HepG2 (cell line): ENCODE measurements at regions not wholly inside any gene's neighbourhood (a gene's known extent, or its start where the extent isn't known, plus 50 kb on each side); places are given as distances from the start of the nearest gene placed in this dataset.

Experiments used
- ATAC-seq: fragments of 200-7000 bp; cut with Tn5 transposase; 3 replicates; pipeline ENCODE4 v1.9.1; 2020; ENCODE audit warnings: mild to moderate bottlenecking, moderate library complexity
- BruUV-seq: library from RNA; stranded (reverse); fragments of 400-500 nt; replicated peaks from 2 replicates; lab custom pipeline; 2021; lab: Mats Ljungman, UMichigan
- CTCF ChIA-PET: fragments of 300-600 bp; formaldehyde crosslinking; extraction: SDS; loops from one replicate; lab custom pipeline; 2021; ENCODE audit warnings: low total read pairs, inconsistent platforms, low intra/inter-chr PET ratio; lab: Yijun Ruan, JAX
- POLR2A ChIA-PET: fragments of 350-600 bp; sonication (Branson Sonifier 250); formaldehyde crosslinking; loops from one replicate; lab custom pipeline; 2020; ENCODE audit warnings: antibody characterized with exemption, inconsistent platforms; lab: Yijun Ruan, JAX
- DNase-seq: peaks from one replicate; pipeline ENCODE4 v3.0.0-alpha.2; 2015; ENCODE audit warnings: low spot score
- FAIRE-seq: peaks from 3 replicates; lab custom pipeline; 2011; peaks lifted over from hg19 to GRCh38; lab: Jason Lieb, UNC
- H2AFZ ChIP-seq: one replicate; pipeline ENCODE4 v1.6.1; 2011; ENCODE audit warnings: low read length, inconsistent platforms
- H3K27ac ChIP-seq: fragments of 300-600 bp; 3 replicates; pipeline ENCODE4 v1.8.0; 2011; ENCODE audit warnings: mixed run types, mild to moderate bottlenecking, mixed read lengths, low read length, inconsistent platforms; ENCODE audit not compliant: insufficient read depth; ENCODE audit errors: extremely low read length
- H3K27me3 ChIP-seq, 2 experiments: fragments of 200-600 bp in 1 of 2; 2 replicates in 1 of 2; 3 replicates in 1 of 2; pipeline versions ENCODE4 v1.6.0 to v1.8.0; 2011; ENCODE audit warnings: low read length in 2 of 2, mild to moderate bottlenecking in 2 of 2, moderate library complexity in 2 of 2, inconsistent platforms in 1 of 2; ENCODE audit not compliant: insufficient read depth in 2 of 2, control insufficient read depth in 1 of 2
- H3K36me3 ChIP-seq, 2 experiments: fragments of 200-600 bp in 1 of 2; replicated peaks in 1 of 2; 2 replicates in 1 of 2; 3 replicates in 1 of 2; pipeline versions ENCODE4 v1.5.1 to v1.8.0; 2011; ENCODE audit warnings: low read length in 2 of 2, inconsistent platforms in 1 of 2; ENCODE audit not compliant: insufficient read depth in 2 of 2, control insufficient read depth in 1 of 2
- H3K4me1 ChIP-seq: 2 replicates; pipeline ENCODE4 v1.5.1; 2012; ENCODE audit warnings: low read length, inconsistent platforms; ENCODE audit not compliant: insufficient read depth
- H3K4me2 ChIP-seq: 2 replicates; pipeline ENCODE4 v1.6.0; 2011; ENCODE audit warnings: low read depth, low read length, inconsistent platforms
- H3K4me3 ChIP-seq, 3 experiments: fragments of 200-600 bp in 1 of 3; sonication (generic), shearing (Covaris generic) in 1 of 3; replicated peaks in 1 of 3; 2 replicates each; pipeline ENCODE4 v1.5.1; 2011 to 2016; ENCODE audit warnings: low read length in 3 of 3, inconsistent platforms in 2 of 3, low read depth in 2 of 3, mild to moderate bottlenecking in 2 of 3, control low read depth in 1 of 3, mixed read lengths in 1 of 3; ENCODE audit not compliant: insufficient read depth in 1 of 3
- H3K79me2 ChIP-seq: one replicate; pipeline ENCODE4 v1.6.1; 2011; ENCODE audit warnings: low read length, inconsistent platforms; ENCODE audit not compliant: insufficient read depth
- H3K9ac ChIP-seq: 2 replicates; pipeline ENCODE4 v1.6.0; 2011; ENCODE audit warnings: mild to moderate bottlenecking, low read depth, low read length, inconsistent platforms; ENCODE audit not compliant: insufficient read depth
- H3K9me3 ChIP-seq: 2 replicates; pipeline ENCODE4 v1.5.1; 2012; ENCODE audit warnings: mild to moderate bottlenecking, low read length
- H4K20me1 ChIP-seq: 2 replicates; pipeline ENCODE4 v1.6.0; 2011; ENCODE audit warnings: inconsistent platforms, mild to moderate bottlenecking, low read length, moderate library complexity; ENCODE audit not compliant: insufficient read depth
- CHCHD3 ChIP-seq: sonication (generic); formaldehyde crosslinking; IDR thresholded peaks from 2 replicates; pipeline ENCODE4 v1.8.0; 2022; ENCODE audit warnings: mild to moderate bottlenecking, missing genetic modification reagents, moderate library complexity
- GMEB1 ChIP-seq: sonication (generic); formaldehyde crosslinking; IDR thresholded peaks from 2 replicates; pipeline ENCODE4 v1.5.1; 2020; ENCODE audit warnings: missing genetic modification reagents, mild to moderate bottlenecking, borderline replicate concordance
- HNRNPH1 ChIP-seq: fragments of 200-400 bp; formaldehyde crosslinking; optimal IDR thresholded peaks from 2 replicates; pipeline ENCODE3; 2017; ENCODE audit warnings: mild to moderate bottlenecking, low read depth, low read length
- JARID2 ChIP-seq: sonication (generic); formaldehyde crosslinking; IDR thresholded peaks from 2 replicates; pipeline ENCODE4 v1.8.1; 2023; ENCODE audit warnings: missing genetic modification reagents, inconsistent platforms; ENCODE audit not compliant: insufficient replicate concordance
- PBX3 ChIP-seq: sonication (generic); formaldehyde crosslinking; IDR thresholded peaks from 2 replicates; pipeline ENCODE4 v1.8.1; 2023; ENCODE audit warnings: missing genetic modification reagents, inconsistent platforms, borderline replicate concordance
- PRDM15 ChIP-seq: sonication (generic); formaldehyde crosslinking; IDR thresholded peaks from 2 replicates; pipeline ENCODE4 v1.4.0; 2020; ENCODE audit warnings: missing genetic modification reagents
- RELA ChIP-seq: sonication (generic); formaldehyde crosslinking; IDR thresholded peaks from 2 replicates; pipeline ENCODE4 v1.4.0; 2020; ENCODE audit warnings: missing genetic modification reagents
- RORA ChIP-seq: sonication (generic); formaldehyde crosslinking; IDR thresholded peaks from 2 replicates; pipeline ENCODE4 v1.5.0; 2020; ENCODE audit warnings: mild to moderate bottlenecking, missing genetic modification reagents, moderate library complexity
- TBX2 ChIP-seq: sonication (generic); formaldehyde crosslinking; IDR thresholded peaks from 2 replicates; pipeline ENCODE4 v1.5.0; 2020; ENCODE audit warnings: missing genetic modification reagents, mild to moderate bottlenecking, borderline replicate concordance
- ZNF512B ChIP-seq: sonication (generic); formaldehyde crosslinking; IDR thresholded peaks from 2 replicates; pipeline ENCODE4 v1.5.1; 2020; ENCODE audit warnings: missing genetic modification reagents, mild to moderate bottlenecking, borderline replicate concordance
- ZZZ3 ChIP-seq: sonication (generic); formaldehyde crosslinking; IDR thresholded peaks from 2 replicates; pipeline ENCODE4 v1.4.0; 2020; ENCODE audit warnings: missing genetic modification reagents, mild to moderate bottlenecking, borderline replicate concordance
- WGBS: methylation state at CpG from one replicate; pipeline ENCODE4 v1.1.6; 2017; ENCODE audit warnings: low lambda C conversion rate; 5-methylcytosine and 5-hydroxymethylcytosine counted together
- in situ Hi-C: cut with HindIII; loops from 2 replicates; pipeline ENCODE4 v1.10.0; 2017; ENCODE audit warnings: low pct_unique_long_range_greater_than_20kb; ENCODE audit not compliant: extremely low pct_ligation_motif_present
- intact Hi-C: fragments of 100-400 bp; cut with micrococcal nuclease; formaldehyde crosslinking; loops from one replicate; pipeline ENCODE4 v1.10.0; 2022; ENCODE audit not compliant: unreplicated experiment
- TF ChIP-seq, protein P1 (sequence below), 2 experiments: sonication (generic) in 1 of 2; formaldehyde crosslinking in 1 of 2; IDR thresholded peaks; 2 replicates each; pipeline versions ENCODE4 v1.4.0 to v1.6.1; 2018 to 2020; ENCODE audit warnings: missing genetic modification reagents in 2 of 2, borderline replicate concordance in 1 of 2, low read depth in 1 of 2, mild to moderate bottlenecking in 1 of 2, missing biosample characterization in 1 of 2

DNA sequence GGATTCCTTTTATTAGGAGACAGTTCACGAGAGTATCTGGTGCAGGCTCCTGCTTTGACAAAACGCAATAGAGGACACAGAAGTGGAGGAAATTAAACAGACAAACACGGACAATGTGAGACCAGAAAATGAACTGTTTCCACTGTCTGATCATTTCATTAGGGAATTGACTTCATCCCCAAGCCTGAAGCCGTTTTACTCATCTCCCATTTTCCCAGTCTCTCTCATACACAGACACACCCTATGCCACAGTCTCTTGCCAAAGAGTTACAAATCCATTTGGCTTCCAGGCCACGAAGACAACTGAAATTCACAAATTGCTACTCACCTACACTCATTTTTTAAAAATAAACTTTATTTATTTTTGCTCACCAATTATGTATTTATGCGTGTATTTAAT lies 1087.8 kb upstream of the TMEM132C start:
- Histone ChIP-seq H3K27ac (no peak overlapping the region), H3K27me3 (no peaks in the 10 kb centered on the region), H3K4me1 (no peaks in the 10 kb centered on the region), H3K36me3 (no peaks in the 10 kb centered on the region), H3K9me3 (peaks cover 54% of the 10 kb centered on the region), H2AFZ (no peak overlapping the region), H3K79me2 (no peaks in the 10 kb centered on the region), H3K9ac (no peak overlapping the region), H3K4me2 (no peak overlapping the region), H4K20me1 (no peaks in the 10 kb centered on the region), H3K4me3 (no peak overlapping the region)
- no peak for FAIRE-seq
- in situ Hi-C loops (no loop called here), intact Hi-C loops (loop anchor here (10.0 kb wide), 1 partner anchor 56 kb away; no protein-coding TSS in a partner anchor)
- no peak for DNase-seq
- POLR2A ChIA-PET, result no interaction called here
- no peak for TF ChIP-seq ZNF512B (CRISPR knock-in tag)
- TF ChIP-seq TBX2, result no peak
- no peak for TF ChIP-seq PRDM15 (CRISPR knock-in tag)
- no peak for TF ChIP-seq CHCHD3 (CRISPR knock-in tag)
- no peak for TF ChIP-seq GMEB1 (CRISPR knock-in tag)
- no peak for TF ChIP-seq RELA (CRISPR knock-in tag)
- no peak for TF ChIP-seq RORA (CRISPR knock-in tag)
- no peak for TF ChIP-seq HNRNPH1
- TF ChIP-seq, protein P1, sequence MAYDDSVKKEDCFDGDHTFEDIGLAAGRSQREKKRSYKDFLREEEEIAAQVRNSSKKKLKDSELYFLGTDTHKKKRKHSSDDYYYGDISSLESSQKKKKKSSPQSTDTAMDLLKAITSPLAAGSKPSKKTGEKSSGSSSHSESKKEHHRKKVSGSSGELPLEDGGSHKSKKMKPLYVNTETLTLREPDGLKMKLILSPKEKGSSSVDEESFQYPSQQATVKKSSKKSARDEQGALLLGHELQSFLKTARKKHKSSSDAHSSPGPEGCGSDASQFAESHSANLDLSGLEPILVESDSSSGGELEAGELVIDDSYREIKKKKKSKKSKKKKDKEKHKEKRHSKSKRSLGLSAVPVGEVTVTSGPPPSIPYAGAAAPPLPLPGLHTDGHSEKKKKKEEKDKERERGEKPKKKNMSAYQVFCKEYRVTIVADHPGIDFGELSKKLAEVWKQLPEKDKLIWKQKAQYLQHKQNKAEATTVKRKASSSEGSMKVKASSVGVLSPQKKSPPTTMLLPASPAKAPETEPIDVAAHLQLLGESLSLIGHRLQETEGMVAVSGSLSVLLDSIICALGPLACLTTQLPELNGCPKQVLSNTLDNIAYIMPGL (CRISPR knock-in tag; IDR thresholded peaks at IDR 0.05; ENCODE audit: borderline replicate concordance in 1 of 2, low read depth in 1 of 2), result no peak
- TF ChIP-seq JARID2 (CRISPR knock-in tag), result no peak
- no peak for TF ChIP-seq PBX3 (CRISPR knock-in tag)
- TF ChIP-seq ZZZ3 (CRISPR knock-in tag), result no peak
- WGBS, result 8% methylated on average over 6 of the region's 6 CpGs
- ATAC-seq, result no peak
- CTCF ChIA-PET, result no interaction called here
- no TSS peak for BruUV-seq
